Karpas-422 (cell line): ENCODE measurements at regions not wholly inside any gene's neighbourhood (a gene's known extent, or its start where the extent isn't known, plus 50 kb on each side); places are given as distances from the start of the nearest gene placed in this dataset.

ENCODE experiments used
- DNase-seq: peaks from one replicate; pipeline ENCODE4 v3.0.0-alpha.2; 2015
- H2AFZ ChIP-seq: fragments of 200-600 bp; sonication (generic); 2 replicates; pipeline ENCODE4 v1.6.1; 2014; ENCODE audit warnings: antibody characterized with exemption, low read length, mixed read lengths
- H3K27ac ChIP-seq: fragments of 200-600 bp; sonication (generic); 2 replicates; pipeline ENCODE4 v1.5.1; 2014; ENCODE audit warnings: mild to moderate bottlenecking, low read length, moderate library complexity
- H3K27me3 ChIP-seq: fragments of 200-600 bp; sonication (generic); 2 replicates; pipeline ENCODE4 v1.6.1; 2014; ENCODE audit warnings: low read length, mixed read lengths
- H3K36me3 ChIP-seq: fragments of 200-600 bp; sonication (generic); 2 replicates; pipeline ENCODE4 v1.6.1; 2014; ENCODE audit warnings: low read length, mixed read lengths; ENCODE audit not compliant: insufficient read depth
- H3K4me1 ChIP-seq: fragments of 200-600 bp; sonication (generic); 2 replicates; pipeline ENCODE4 v1.6.1; 2014; ENCODE audit warnings: mild to moderate bottlenecking, low read length, mixed read lengths
- H3K4me2 ChIP-seq: fragments of 200-600 bp; sonication (generic); 2 replicates; pipeline ENCODE4 v1.6.1; 2014; ENCODE audit warnings: low read length, low read depth, mild to moderate bottlenecking; ENCODE audit not compliant: poor library complexity, severe bottlenecking
- H3K4me3 ChIP-seq: fragments of 200-600 bp; sonication (generic); 2 replicates; pipeline ENCODE4 v1.5.1; 2014; ENCODE audit warnings: mild to moderate bottlenecking, antibody characterized with exemption, low read length, mixed read lengths
- H3K79me2 ChIP-seq: fragments of 200-600 bp; sonication (generic); 2 replicates; pipeline ENCODE4 v1.6.1; 2014; ENCODE audit warnings: mild to moderate bottlenecking, low read length, mixed read lengths
- H3K9ac ChIP-seq: fragments of 200-600 bp; sonication (generic); 2 replicates; pipeline ENCODE4 v1.6.0; 2014; ENCODE audit warnings: low read length
- H3K9me2 ChIP-seq: fragments of 200-600 bp; sonication (generic), shearing (Covaris generic); replicated peaks from 2 replicates; pipeline ENCODE4 v1.6.0; 2014; ENCODE audit warnings: mild to moderate bottlenecking, low read length, moderate library complexity; ENCODE audit not compliant: insufficient read depth
- H3K9me3 ChIP-seq: fragments of 300-700, 200-600 bp; sonication (generic); 2 replicates; pipeline ENCODE4 v1.6.1; 2014; ENCODE audit warnings: low read length, mixed read lengths
- H4K20me1 ChIP-seq: fragments of 200-600 bp; sonication (generic); 2 replicates; pipeline ENCODE4 v1.6.1; 2014; ENCODE audit warnings: mild to moderate bottlenecking, antibody characterized with exemption, low read length, low read depth; ENCODE audit not compliant: insufficient read depth

DNA sequence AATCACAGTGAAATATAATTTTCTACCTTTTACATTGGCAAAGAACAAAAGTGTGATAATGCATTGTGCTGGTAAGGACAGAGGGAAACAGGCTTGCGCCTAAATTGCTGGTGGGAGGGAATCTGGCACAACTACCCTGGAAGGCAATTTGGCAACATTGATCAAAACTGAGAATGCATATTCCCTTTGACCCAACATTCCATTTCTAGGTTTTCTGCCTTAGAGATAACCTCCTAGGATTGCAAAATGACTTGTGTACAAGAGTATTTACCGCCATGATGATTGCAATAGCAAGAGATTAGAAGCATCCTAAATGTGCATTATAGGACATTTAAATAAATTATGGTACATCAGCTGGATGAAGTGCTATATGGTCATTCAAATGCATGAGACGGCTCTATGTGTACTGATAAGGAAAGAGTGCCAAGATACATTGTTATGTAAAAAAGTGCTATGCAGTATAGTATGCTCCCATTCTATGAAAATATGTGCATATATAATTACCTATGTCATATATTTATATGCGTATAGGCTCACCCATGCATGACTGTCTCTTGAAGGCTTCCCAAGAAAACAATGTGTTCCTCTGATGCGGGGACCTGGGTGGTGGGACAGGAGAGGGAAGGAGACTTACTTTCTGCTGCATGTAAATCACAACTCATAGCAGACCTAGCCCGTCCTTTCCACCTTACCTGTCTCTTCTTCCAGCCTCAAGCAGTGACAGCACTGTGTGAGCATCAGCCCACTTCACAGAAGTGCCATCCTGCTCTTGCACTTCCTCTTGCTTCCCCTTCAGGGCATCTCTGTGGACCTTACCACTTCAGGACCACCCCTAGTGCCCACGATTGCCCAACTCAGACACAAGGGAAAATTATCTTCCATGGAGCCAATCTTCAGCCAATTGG is 249.9 kb upstream of the TLE3 start:
- H2AFZ ChIP-seq: no peak overlapping the region
- peaks cover 24% of the 10 kb centered on the region for H3K4me1 ChIP-seq
- H3K9me3 ChIP-seq: no peaks in the 10 kb centered on the region
- no peaks in the 10 kb centered on the region for H3K9me2 ChIP-seq
- H3K27me3 ChIP-seq: no peaks in the 10 kb centered on the region
- no peaks in the 10 kb centered on the region for H3K36me3 ChIP-seq
- no peak overlapping the region for H3K4me3 ChIP-seq
- H4K20me1 ChIP-seq: no peaks in the 10 kb centered on the region
- H3K9ac ChIP-seq: no peak overlapping the region
- no peaks in the 10 kb centered on the region for H3K79me2 ChIP-seq
- no peak for DNase-seq
- peak overlapping the region; percentile 6 for H3K4me2 ChIP-seq
- H3K27ac ChIP-seq: no peak overlapping the region

DNA sequence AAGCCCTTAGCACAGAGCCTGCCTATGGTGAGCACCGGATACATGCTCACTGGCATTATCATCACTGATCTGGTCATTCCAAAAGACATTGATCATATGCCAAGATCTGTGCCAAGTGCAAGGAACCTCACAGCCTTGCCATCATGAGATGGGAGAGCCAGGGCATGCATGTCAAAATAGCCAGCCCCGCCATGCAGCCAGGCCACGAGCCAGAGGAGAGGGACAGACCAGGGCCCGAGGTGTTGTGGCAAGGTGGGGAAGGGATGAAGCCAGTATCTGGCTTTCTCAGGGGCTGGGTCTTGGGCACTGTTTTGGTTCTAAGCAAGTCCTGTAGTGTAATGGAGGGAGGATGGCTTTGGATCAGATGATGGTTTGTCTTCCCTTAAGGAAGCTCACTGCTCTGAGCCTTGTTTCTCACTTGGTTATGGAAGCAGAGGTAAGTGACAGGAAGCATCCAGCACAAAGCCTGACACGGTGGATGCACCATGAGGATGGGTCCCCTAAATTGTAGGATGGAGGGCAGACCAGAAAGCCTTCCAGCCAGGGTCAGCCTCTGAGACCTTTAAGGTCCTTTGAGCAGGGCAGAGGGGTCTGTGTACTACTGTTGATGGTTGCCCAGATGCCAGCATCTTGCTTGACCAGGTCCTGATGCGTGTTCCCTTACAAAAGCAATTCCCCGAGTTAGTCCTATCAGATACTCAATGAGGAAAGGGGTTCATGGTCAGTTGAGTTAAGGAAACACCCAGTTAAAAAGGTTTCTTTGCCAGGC is 247.7 kb upstream of the TLE3 start:
- DNase-seq: no peak
- Histone ChIP-seq H3K79me2 (no peaks in the 10 kb centered on the region), H4K20me1 (no peaks in the 10 kb centered on the region), H3K4me2 (no peak overlapping the region), H2AFZ (no peak overlapping the region), H3K27ac (no peak overlapping the region), H3K9me3 (no peaks in the 10 kb centered on the region), H3K4me3 (no peak overlapping the region), H3K9me2 (no peaks in the 10 kb centered on the region), H3K27me3 (no peaks in the 10 kb centered on the region), H3K9ac (no peak overlapping the region), H3K4me1 (peaks cover 24% of the 10 kb centered on the region), H3K36me3 (no peaks in the 10 kb centered on the region)

- Histone ChIP-seq H3K27ac (no peak overlapping the region), H3K9ac (no peak overlapping the region), H2AFZ (no peak overlapping the region), H3K4me1 (peaks cover 24% of the 10 kb centered on the region), H3K4me3 (no peak overlapping the region), H4K20me1 (no peaks in the 10 kb centered on the region), H3K79me2 (no peaks in the 10 kb centered on the region), H3K4me2 (no peak overlapping the region), H3K27me3 (no peaks in the 10 kb centered on the region), H3K9me3 (no peaks in the 10 kb centered on the region), H3K36me3 (no peaks in the 10 kb centered on the region), H3K9me2 (no peaks in the 10 kb centered on the region)
- DNase-seq: no peak
These were observed 246.9 kb upstream of the TLE3 start for GRCh38 chr15:70344666-70345065.

GRCh38 chr15:70343961-70344621 is 246.4 kb upstream of the TLE3 start:
- Histone ChIP-seq H3K9me3 (no peaks in the 10 kb centered on the region), H3K36me3 (no peaks in the 10 kb centered on the region), H3K27me3 (no peaks in the 10 kb centered on the region), H3K9ac (no peak overlapping the region), H3K79me2 (no peaks in the 10 kb centered on the region), H2AFZ (no peak overlapping the region), H4K20me1 (no peaks in the 10 kb centered on the region), H3K4me1 (peaks cover 20% of the 10 kb centered on the region), H3K4me2 (no peak overlapping the region), H3K27ac (no peak overlapping the region), H3K9me2 (no peaks in the 10 kb centered on the region), H3K4me3 (no peak overlapping the region)
- DNase-seq: no peak

DNA sequence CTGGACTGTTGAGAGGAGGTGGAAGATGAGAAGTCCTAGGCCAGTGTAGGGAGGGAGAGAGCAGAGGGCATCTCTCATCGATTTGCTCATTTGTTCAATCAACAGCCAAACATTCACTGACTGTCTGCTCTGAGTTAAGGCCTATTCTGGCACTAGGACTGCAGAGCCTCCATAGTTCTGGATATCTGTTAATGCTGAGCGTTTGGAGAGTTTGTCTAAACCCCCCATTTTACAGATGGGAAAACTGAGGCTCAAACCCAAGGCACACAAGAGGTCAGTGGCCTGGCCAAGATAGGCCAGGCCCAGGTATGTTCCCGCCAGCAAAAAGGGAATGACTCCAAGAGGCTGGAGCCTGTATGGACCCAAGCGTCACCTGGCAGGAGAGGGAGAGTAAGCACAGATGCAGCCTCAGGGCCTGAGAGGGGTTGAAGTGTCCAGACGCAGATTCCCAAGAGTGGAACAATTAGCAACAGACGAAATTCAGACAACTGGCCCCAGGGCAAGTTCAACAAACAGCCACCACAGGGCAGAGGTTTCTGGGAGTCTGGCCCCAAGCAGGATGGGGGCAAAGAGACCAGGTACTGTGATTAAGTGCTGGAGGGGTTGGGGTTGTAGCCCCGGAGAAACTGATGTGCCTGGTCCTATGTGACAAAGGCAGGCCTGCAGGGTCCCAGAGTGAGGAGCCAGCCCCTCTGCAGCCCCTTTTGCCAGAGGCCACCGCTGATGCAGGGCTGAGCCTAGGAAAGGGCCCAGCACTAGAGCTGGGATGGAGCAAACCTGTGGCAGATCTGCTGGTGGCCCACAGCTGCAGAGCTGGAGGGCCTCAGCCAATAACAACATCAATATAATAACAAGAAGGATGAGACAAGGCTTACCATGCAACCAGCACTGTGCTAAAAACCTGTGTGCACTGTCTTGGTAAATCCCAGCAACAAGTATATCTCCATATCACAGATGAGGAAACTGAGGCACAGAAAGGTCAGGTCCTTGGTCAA is 245.1 kb upstream of the TLE3 start:
- no peak overlapping the region for H3K27ac ChIP-seq
- no peak overlapping the region for H2AFZ ChIP-seq
- H3K4me2 ChIP-seq: no peak overlapping the region
- no peak overlapping the region for H3K4me3 ChIP-seq
- H3K27me3 ChIP-seq: no peaks in the 10 kb centered on the region
- H3K4me1 ChIP-seq: peaks cover 8% of the 10 kb centered on the region
- no peaks in the 10 kb centered on the region for H3K9me3 ChIP-seq
- no peaks in the 10 kb centered on the region for H4K20me1 ChIP-seq
- H3K9ac ChIP-seq: no peak overlapping the region
- no peaks in the 10 kb centered on the region for H3K9me2 ChIP-seq
- H3K79me2 ChIP-seq: no peaks in the 10 kb centered on the region
- no peaks in the 10 kb centered on the region for H3K36me3 ChIP-seq
- no peak for DNase-seq

DNA sequence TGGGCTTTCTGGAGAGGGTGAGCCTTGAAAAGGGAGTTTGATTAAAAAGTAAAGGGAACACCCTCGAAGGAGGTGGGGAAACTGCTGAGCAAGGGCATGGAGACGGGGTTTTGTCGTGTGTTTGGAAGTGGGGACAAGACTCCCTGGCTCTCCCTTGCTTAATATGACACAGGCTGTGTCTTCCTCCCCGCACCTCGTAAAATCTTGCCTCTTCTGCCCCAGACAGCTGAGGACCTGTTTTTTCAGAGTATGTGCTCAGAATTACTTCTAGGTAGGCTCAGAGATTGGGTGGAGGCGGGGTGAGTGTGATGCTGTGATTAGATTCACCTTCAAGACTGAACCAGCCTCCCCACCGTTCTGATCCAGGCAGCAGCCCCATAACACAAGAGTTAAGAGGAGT is 244.4 kb upstream of the TLE3 start:
- Histone ChIP-seq H2AFZ (no peak overlapping the region), H3K4me1 (peaks cover under 1% of the 10 kb centered on the region), H4K20me1 (no peaks in the 10 kb centered on the region), H3K27ac (no peak overlapping the region), H3K36me3 (no peaks in the 10 kb centered on the region), H3K27me3 (no peaks in the 10 kb centered on the region), H3K79me2 (no peaks in the 10 kb centered on the region), H3K4me3 (no peak overlapping the region), H3K4me2 (no peak overlapping the region), H3K9me3 (no peaks in the 10 kb centered on the region), H3K9me2 (no peaks in the 10 kb centered on the region), H3K9ac (no peak overlapping the region)
- no peak for DNase-seq

DNA sequence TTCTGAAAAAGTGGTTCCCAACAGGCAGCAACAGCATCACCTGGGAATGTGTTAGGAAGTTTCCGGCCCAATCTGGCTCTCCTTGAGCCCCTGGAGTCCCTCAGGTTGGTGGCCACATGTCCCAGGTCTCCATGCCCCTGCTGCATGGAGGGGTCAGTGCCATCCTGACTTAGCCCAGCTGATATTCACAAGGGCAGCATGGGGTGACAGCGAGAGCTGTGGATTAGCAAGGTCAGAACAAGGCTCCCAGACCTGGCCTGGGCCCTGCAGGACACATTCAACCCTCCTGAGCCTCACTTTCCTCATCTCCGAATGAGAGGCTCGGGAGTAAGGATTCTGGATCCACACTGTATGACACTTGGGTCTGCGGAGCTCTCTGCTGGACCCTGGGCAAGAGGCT is 243.8 kb upstream of the TLE3 start:
- no peak for DNase-seq
- no peaks in the 10 kb centered on the region for H3K9me3 ChIP-seq
- H3K9ac ChIP-seq: no peak overlapping the region
- H3K4me3 ChIP-seq: no peak overlapping the region
- H3K9me2 ChIP-seq: no peaks in the 10 kb centered on the region
- no peaks in the 10 kb centered on the region for H3K79me2 ChIP-seq
- H3K36me3 ChIP-seq: no peaks in the 10 kb centered on the region
- no peaks in the 10 kb centered on the region for H4K20me1 ChIP-seq
- no peaks in the 10 kb centered on the region for H3K27me3 ChIP-seq
- H2AFZ ChIP-seq: no peak overlapping the region
- H3K27ac ChIP-seq: no peak overlapping the region
- H3K4me1 ChIP-seq: peaks cover under 1% of the 10 kb centered on the region; the same call in 1 of the 2 replicates
- H3K4me2 ChIP-seq: no peak overlapping the region
